MCF 10A (cell line): ENCODE measurements at regions not wholly inside any gene's neighbourhood (a gene's known extent, or its start where the extent isn't known, plus 50 kb on each side); places are given as distances from the start of the nearest gene placed in this dataset.

Source experiments
- BruUV-seq: library from RNA; stranded (reverse); fragments of 400-500 nt; replicated peaks from 2 replicates; lab custom pipeline; 2021; lab: Mats Ljungman, UMichigan
- CTCF ChIA-PET: fragments of 300-600 bp; sonication (Branson Sonifier 250); formaldehyde crosslinking; extraction: SDS; loops from one replicate; lab custom pipeline; 2021; ENCODE audit warnings: antibody characterized with exemption, inconsistent platforms; lab: Yijun Ruan, JAX
- POLR2A ChIA-PET: fragments of 300-600, 350-650 bp; sonication (Branson Sonifier 250); formaldehyde crosslinking; extraction: SDS; loops from one replicate; lab custom pipeline; 2020; ENCODE audit warnings: antibody characterized with exemption, inconsistent platforms; lab: Yijun Ruan, JAX
- DNase-seq: peaks from one replicate; pipeline ENCODE4 v3.0.0-alpha.2; 2018; ENCODE audit not compliant: unreplicated experiment
- H3K27ac Mint-ChIP-seq: one replicate; pipeline ENCODE4 v1.8.0; 2022; ENCODE audit warnings: mild to moderate bottlenecking, low read depth, mixed read lengths; ENCODE audit not compliant: unreplicated experiment
- H3K27me3 Mint-ChIP-seq: one replicate; pipeline ENCODE4 v1.8.0; 2022; ENCODE audit warnings: mixed read lengths; ENCODE audit not compliant: insufficient read depth, unreplicated experiment
- H3K36me3 Mint-ChIP-seq: one replicate; pipeline ENCODE4 v1.8.0; 2022; ENCODE audit warnings: mild to moderate bottlenecking, moderate library complexity, mixed read lengths; ENCODE audit not compliant: insufficient read depth, unreplicated experiment
- H3K4me1 Mint-ChIP-seq: one replicate; pipeline ENCODE4 v1.8.0; 2022; ENCODE audit warnings: mixed read lengths; ENCODE audit not compliant: insufficient read depth, unreplicated experiment
- H3K4me3 Mint-ChIP-seq: one replicate; pipeline ENCODE4 v1.8.0; 2022; ENCODE audit warnings: mild to moderate bottlenecking, moderate library complexity, mixed read lengths; ENCODE audit not compliant: unreplicated experiment
- H3K9me3 Mint-ChIP-seq: one replicate; pipeline ENCODE4 v1.8.0; 2022; ENCODE audit warnings: mixed read lengths; ENCODE audit not compliant: unreplicated experiment
- intact Hi-C: fragments of 100-400 bp; cut with micrococcal nuclease; formaldehyde crosslinking; loops from 2 replicates; pipeline ENCODE4 v1.14.1; 2022
- TF ChIP-seq, protein P1 (sequence below): fragments of 200-600 bp; IDR thresholded peaks from one replicate; pipeline ENCODE4 v1.8.0; 2022; ENCODE audit warnings: antibody characterized with exemption, mild to moderate bottlenecking; ENCODE audit not compliant: unreplicated experiment

DNA sequence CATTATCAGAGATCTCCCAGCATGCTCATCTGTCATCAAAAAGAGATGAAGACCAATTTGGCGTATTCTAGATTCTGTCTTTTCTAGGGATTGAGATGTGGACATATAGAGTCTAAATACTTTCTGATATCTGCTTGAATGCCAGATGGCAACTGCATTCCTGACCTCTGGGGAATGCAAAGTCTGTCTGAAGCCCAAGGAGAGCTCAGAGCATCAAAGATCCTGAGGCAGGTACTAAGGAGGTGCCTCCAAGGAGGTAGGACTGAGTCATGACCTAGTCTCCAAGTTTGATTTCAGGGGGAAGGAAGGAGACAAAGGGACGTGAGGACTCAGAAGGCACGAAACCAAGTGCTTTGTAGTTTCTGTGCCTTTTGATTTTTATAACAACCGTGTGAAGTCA, 448.4 kb downstream of the HS3ST3B1 start:
- H3K9me3 Mint-ChIP-seq, result no peaks in the 10 kb centered on the region
- H3K36me3 Mint-ChIP-seq, result peaks cover 6% of the 10 kb centered on the region

DNA sequence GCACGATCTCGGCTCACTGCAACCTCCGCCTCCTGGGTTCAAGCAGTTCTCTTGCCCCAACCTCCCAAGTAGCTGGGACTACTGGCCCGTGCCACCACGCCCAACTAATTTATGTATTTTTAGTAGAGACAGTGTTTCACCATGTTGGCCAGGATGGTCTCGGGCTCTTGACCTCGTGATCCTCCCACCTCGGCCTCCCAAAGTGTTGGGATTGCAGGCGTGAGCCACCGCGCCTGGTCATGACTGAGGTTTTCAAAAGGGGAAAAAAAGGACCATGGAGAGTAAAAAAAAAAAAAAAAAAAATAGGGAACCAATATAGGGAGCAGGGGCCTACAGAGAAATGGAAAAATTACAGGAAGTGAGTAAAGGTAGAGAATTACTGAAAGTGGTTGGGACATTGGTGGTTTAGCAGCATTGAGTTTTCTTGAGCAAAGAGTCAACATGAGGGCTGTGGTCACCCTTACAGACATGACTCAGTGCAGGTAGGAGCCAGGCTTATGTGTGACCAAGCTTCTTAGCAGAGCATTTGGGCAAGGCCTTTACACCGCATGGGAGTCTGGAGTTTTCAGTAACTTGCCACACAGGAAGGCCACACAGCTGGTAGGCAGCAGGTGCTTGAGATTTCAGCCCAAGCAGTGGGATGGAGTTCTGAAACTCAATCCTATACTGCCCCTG, 447.3 kb downstream of the HS3ST3B1 start:
- Mint-ChIP-seq H3K9me3 (no peaks in the 10 kb centered on the region), H3K27ac (no peak overlapping the region), H3K27me3 (no peaks in the 10 kb centered on the region), H3K4me3 (no peak overlapping the region), H3K4me1 (peaks cover 15% of the 10 kb centered on the region), H3K36me3 (peaks cover 6% of the 10 kb centered on the region)
- intact Hi-C loops, result no loop called here
- BruUV-seq, result no TSS peak
- POLR2A ChIA-PET, result interaction anchor here (1.2 kb wide), 1 partner anchor 9 kb away, joined by 3 read pairs; no protein-coding TSS in a partner anchor
- DNase-seq, result peak; percentile 73
- CTCF ChIA-PET, result no interaction called here
- TF ChIP-seq, protein P1, sequence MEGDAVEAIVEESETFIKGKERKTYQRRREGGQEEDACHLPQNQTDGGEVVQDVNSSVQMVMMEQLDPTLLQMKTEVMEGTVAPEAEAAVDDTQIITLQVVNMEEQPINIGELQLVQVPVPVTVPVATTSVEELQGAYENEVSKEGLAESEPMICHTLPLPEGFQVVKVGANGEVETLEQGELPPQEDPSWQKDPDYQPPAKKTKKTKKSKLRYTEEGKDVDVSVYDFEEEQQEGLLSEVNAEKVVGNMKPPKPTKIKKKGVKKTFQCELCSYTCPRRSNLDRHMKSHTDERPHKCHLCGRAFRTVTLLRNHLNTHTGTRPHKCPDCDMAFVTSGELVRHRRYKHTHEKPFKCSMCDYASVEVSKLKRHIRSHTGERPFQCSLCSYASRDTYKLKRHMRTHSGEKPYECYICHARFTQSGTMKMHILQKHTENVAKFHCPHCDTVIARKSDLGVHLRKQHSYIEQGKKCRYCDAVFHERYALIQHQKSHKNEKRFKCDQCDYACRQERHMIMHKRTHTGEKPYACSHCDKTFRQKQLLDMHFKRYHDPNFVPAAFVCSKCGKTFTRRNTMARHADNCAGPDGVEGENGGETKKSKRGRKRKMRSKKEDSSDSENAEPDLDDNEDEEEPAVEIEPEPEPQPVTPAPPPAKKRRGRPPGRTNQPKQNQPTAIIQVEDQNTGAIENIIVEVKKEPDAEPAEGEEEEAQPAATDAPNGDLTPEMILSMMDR, result no peak

More for the DNA sequence above, 448.4 kb downstream of the HS3ST3B1 start:
- Mint-ChIP-seq H3K27ac (no peak overlapping the region), H3K27me3 (no peaks in the 10 kb centered on the region), H3K4me3 (no peak overlapping the region), H3K4me1 (peaks cover 15% of the 10 kb centered on the region)
- DNase-seq, result no peak
- ChIA-PET CTCF (interaction anchor here (1.2 kb wide), 1 partner anchor 10 kb away, joined by 3 read pairs; no protein-coding TSS in a partner anchor), POLR2A (no interaction called here)
- no TSS peak for BruUV-seq
- TF ChIP-seq, protein P1, result no peak
- intact Hi-C loops, result no loop called here

DNA sequence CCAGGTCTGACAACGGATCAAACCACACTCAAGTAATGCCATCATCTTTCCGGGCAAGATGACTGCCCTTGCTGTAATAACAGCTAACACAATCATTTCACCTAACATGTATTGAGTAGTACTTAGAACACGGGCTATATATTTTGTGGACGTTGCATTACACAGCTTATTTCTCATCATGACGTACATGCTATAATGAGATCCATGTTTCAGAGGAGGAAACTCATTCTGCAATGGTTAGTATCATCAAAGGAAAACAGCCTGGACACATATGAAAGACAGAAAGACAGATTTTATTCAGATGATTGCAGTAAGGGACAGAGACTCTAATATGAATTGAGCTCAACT, 446.7 kb downstream of the HS3ST3B1 start:
- no peaks in the 10 kb centered on the region for H3K9me3 Mint-ChIP-seq
- peaks cover 6% of the 10 kb centered on the region for H3K36me3 Mint-ChIP-seq
- peaks cover 15% of the 10 kb centered on the region for H3K4me1 Mint-ChIP-seq
- intact Hi-C loops, result no loop called here
- no peak overlapping the region for H3K4me3 Mint-ChIP-seq
- no peaks in the 10 kb centered on the region for H3K27me3 Mint-ChIP-seq
- no TSS peak for BruUV-seq
- DNase-seq, result no peak
- TF ChIP-seq, protein P1, result no peak
- CTCF ChIA-PET, result no interaction called here
- POLR2A ChIA-PET, result no interaction called here
- H3K27ac Mint-ChIP-seq, result no peak overlapping the region

DNA sequence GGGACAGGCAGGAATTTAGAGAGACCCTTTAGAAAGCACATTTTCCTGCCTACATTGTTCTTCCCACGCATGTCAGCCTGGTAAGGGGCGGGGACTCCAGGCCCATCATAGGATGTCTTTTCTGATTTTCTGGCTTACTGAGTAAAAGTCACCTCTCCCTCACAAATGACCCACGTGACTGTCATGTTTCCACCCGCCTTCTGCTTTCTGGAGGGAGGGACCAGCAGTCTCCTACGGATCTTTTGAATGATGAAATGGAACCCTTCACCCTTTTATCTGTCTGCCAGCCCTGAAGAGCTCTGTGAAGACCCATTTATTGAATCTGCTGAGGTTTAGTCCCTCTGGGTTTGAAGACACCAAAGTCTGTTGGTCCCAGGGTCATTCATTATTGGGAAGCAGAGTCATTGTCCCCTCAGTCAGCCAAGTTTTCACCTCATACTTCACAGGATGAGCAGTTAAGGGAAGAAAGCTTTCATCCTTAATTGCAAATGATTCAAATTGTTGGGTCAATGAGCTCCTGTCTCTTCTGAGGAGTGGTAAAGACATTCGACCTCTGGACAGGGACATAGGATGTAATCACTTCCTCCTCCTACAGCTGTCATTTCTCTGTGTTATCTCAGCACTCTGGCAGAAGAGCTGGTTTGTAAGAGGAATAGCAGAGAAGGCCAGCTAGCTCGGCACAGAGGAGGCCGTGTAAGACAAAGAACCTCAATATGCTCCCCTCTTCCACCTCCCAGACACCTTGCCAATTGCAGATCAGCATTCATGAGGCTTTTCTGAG, 446.1 kb downstream of the HS3ST3B1 start:
- ChIA-PET CTCF (no interaction called here), POLR2A (no interaction called here)
- Mint-ChIP-seq H3K27me3 (no peaks in the 10 kb centered on the region), H3K9me3 (no peaks in the 10 kb centered on the region), H3K36me3 (peaks cover 6% of the 10 kb centered on the region), H3K27ac (no peak overlapping the region), H3K4me3 (no peak overlapping the region), H3K4me1 (peaks cover 15% of the 10 kb centered on the region)
- no TSS peak for BruUV-seq
- TF ChIP-seq, protein P1, result no peak
- intact Hi-C loops, result no loop called here
- no peak for DNase-seq
